IMR-90 (cell line): ENCODE measurements at regions not wholly inside any gene's neighbourhood (a gene's known extent, or its start where the extent isn't known, plus 50 kb on each side); places are given as distances from the start of the nearest gene placed in this dataset.
"Not testable (repeated sequence)": the region's sequence is repeated elsewhere in the genome, so short reads cannot be mapped to it uniquely, and the experiment has no call there.

Experiments
- ATAC-seq: fragments of 200-7000 bp; cut with Tn5 transposase; 2 replicates; pipeline ENCODE4 v1.9.1; 2020; ENCODE audit warnings: low read depth, mild to moderate bottlenecking, moderate library complexity
- BruUV-seq: library from RNA; stranded (reverse); fragments of 400-500 nt; replicated peaks from 2 replicates; lab custom pipeline; 2021; lab: Mats Ljungman, UMichigan
- CTCF ChIA-PET: fragments of 300-600 bp; formaldehyde crosslinking; extraction: SDS; loops from one replicate; lab custom pipeline; 2021; ENCODE audit warnings: antibody characterized with exemption; lab: Yijun Ruan, JAX
- POLR2A ChIA-PET: fragments of 300-600 bp; sonication (Branson Sonifier 250); formaldehyde crosslinking; loops from one replicate; lab custom pipeline; 2022; ENCODE audit warnings: antibody characterized with exemption; ENCODE audit not compliant: unreplicated experiment; lab: Charles Lee
- DNase-seq: peaks from one replicate; pipeline ENCODE4 v3.0.0; 2013
- H2AFZ ChIP-seq: replicated peaks from 2 replicates; pipeline ENCODE3; 2013; ENCODE audit warnings: low read length, mild to moderate bottlenecking; ENCODE audit not compliant: poor library complexity
- H2AK5ac ChIP-seq: 2 replicates; pipeline ENCODE4 v1.6.1; 2013; ENCODE audit warnings: low read depth, low read length, inconsistent platforms
- H2AK9ac ChIP-seq: replicated peaks from 2 replicates; pipeline ENCODE3; 2013; ENCODE audit warnings: mild to moderate bottlenecking, low read depth, low read length, moderate library complexity; ENCODE audit not compliant: poor library complexity
- H2BK120ac ChIP-seq: 2 replicates; pipeline ENCODE4 v1.6.1; 2013; ENCODE audit warnings: low read depth, low read length, inconsistent platforms
- H2BK15ac ChIP-seq: 3 replicates; pipeline ENCODE4 v1.6.1; 2013; ENCODE audit warnings: low read depth, low read length, inconsistent platforms
- H2BK20ac ChIP-seq: 2 replicates; pipeline ENCODE4 v1.6.1; 2013; ENCODE audit warnings: low read depth, mild to moderate bottlenecking, inconsistent platforms, low read length, moderate library complexity
- H2BK5ac ChIP-seq: 2 replicates; pipeline ENCODE4 v1.6.1; 2013; ENCODE audit warnings: mild to moderate bottlenecking, low read depth, low read length, inconsistent platforms; ENCODE audit not compliant: poor library complexity, severe bottlenecking
- H3K14ac ChIP-seq: replicated peaks from 2 replicates; pipeline ENCODE4 v1.6.1; 2013; ENCODE audit warnings: low read depth, low read length, inconsistent platforms
- H3K18ac ChIP-seq: 2 replicates; pipeline ENCODE4 v1.6.1; 2013; ENCODE audit warnings: low read depth, low read length, control low read depth
- H3K23ac ChIP-seq: 2 replicates; pipeline ENCODE4 v1.6.1; 2013; ENCODE audit warnings: low read depth, low read length, inconsistent platforms
- H3K27ac ChIP-seq: 2 replicates; pipeline ENCODE4 v1.5.1; 2013; ENCODE audit warnings: mild to moderate bottlenecking, control low read depth, low read length; ENCODE audit not compliant: insufficient read depth
- H3K27me3 ChIP-seq: 2 replicates; pipeline ENCODE4 v1.6.1; 2013; ENCODE audit warnings: low read length; ENCODE audit not compliant: control insufficient read depth, insufficient read depth
- H3K36me3 ChIP-seq: 2 replicates; pipeline ENCODE4 v1.6.1; 2013; ENCODE audit warnings: low read length, mixed read lengths; ENCODE audit not compliant: control insufficient read depth, insufficient read depth
- H3K4ac ChIP-seq: 2 replicates; pipeline ENCODE4 v1.6.1; 2013; ENCODE audit warnings: low read depth, low read length, inconsistent platforms
- H3K4me1 ChIP-seq: 2 replicates; pipeline ENCODE4 v1.6.1; 2013; ENCODE audit warnings: low read length, mixed read lengths; ENCODE audit not compliant: control insufficient read depth, insufficient read depth
- H3K4me2 ChIP-seq: 2 replicates; pipeline ENCODE4 v1.6.1; 2013; ENCODE audit warnings: low read depth, mild to moderate bottlenecking, control low read depth, low read length, moderate library complexity
- H3K4me3 ChIP-seq: 2 replicates; pipeline ENCODE4 v1.5.1; 2013; ENCODE audit warnings: low read depth, mild to moderate bottlenecking, control low read depth, low read length, moderate library complexity; ENCODE audit not compliant: insufficient read depth
- H3K56ac ChIP-seq: 2 replicates; pipeline ENCODE4 v1.6.1; 2013; ENCODE audit warnings: low read length, inconsistent platforms; ENCODE audit not compliant: insufficient read depth; ENCODE audit errors: extremely low read depth
- H3K79me1 ChIP-seq, 2 experiments: 2 replicates each; pipeline ENCODE4 v1.6.1; 2013; ENCODE audit warnings: low read length in 2 of 2, inconsistent platforms in 1 of 2, low read depth in 1 of 2
- H3K9ac ChIP-seq: 2 replicates; pipeline ENCODE4 v1.6.1; 2013; ENCODE audit warnings: low read depth, low read length, control low read depth
- H3K9me1 ChIP-seq: 2 replicates; pipeline ENCODE4 v1.6.1; 2013; ENCODE audit warnings: low read length, inconsistent platforms; ENCODE audit not compliant: insufficient read depth
- H3K9me3 ChIP-seq: 2 replicates; pipeline ENCODE4 v1.6.1; 2013; ENCODE audit warnings: low read length; ENCODE audit not compliant: control insufficient read depth, insufficient read depth
- H4K20me1 ChIP-seq: 2 replicates; pipeline ENCODE4 v1.6.1; 2013; ENCODE audit warnings: low read length, inconsistent platforms; ENCODE audit not compliant: insufficient read depth
- H4K5ac ChIP-seq: 2 replicates; pipeline ENCODE4 v1.6.1; 2013; ENCODE audit warnings: mild to moderate bottlenecking, low read depth, low read length, control low read depth
- H4K8ac ChIP-seq, 2 experiments: 2 replicates each; pipeline ENCODE4 v1.6.1; 2013; ENCODE audit warnings: low read depth in 2 of 2, low read length in 2 of 2, control low read depth in 1 of 2, inconsistent platforms in 1 of 2
- H4K91ac ChIP-seq: 2 replicates; pipeline ENCODE4 v1.6.1; 2013; ENCODE audit warnings: low read depth, low read length, inconsistent platforms; ENCODE audit not compliant: insufficient read depth
- dilution Hi-C: fragments of 300-500 bp; cut with HindIII; formaldehyde crosslinking; loops from one replicate; pipeline ENCODE4 v1.14.3; 2018; ENCODE audit warnings: low sequenced_read_pairs; ENCODE audit not compliant: unreplicated experiment
- in situ Hi-C: fragments of 300-500 bp; cut with MboI; formaldehyde crosslinking; loops from 3 replicates; pipeline ENCODE4 v1.14.3; 2019; ENCODE audit warnings: low sequenced_read_pairs, inconsistent platforms, mixed read lengths
- intact Hi-C: fragments of 100-400 bp; cut with micrococcal nuclease; formaldehyde crosslinking; loops from 2 replicates; pipeline ENCODE4 v1.10.0; 2022

- H4K91ac ChIP-seq, H3K9me3 ChIP-seq, H3K4me3 ChIP-seq, H2AK5ac ChIP-seq, H3K27ac ChIP-seq, dilution Hi-C loops, H2AFZ ChIP-seq, POLR2A ChIA-PET, H3K56ac ChIP-seq, H3K79me1 ChIP-seq, in situ Hi-C loops, H3K9ac ChIP-seq, H3K23ac ChIP-seq, H3K18ac ChIP-seq, BruUV-seq, H3K14ac ChIP-seq, H4K8ac ChIP-seq, intact Hi-C loops, H2BK120ac ChIP-seq, H3K36me3 ChIP-seq, H3K4me1 ChIP-seq, H2AK9ac ChIP-seq, H3K27me3 ChIP-seq, CTCF ChIA-PET, H3K9me1 ChIP-seq, H2BK20ac ChIP-seq, H3K4ac ChIP-seq, H2BK5ac ChIP-seq, H4K5ac ChIP-seq, H3K4me2 ChIP-seq, H2BK15ac ChIP-seq, H4K20me1 ChIP-seq: not testable (repeated sequence)
- ATAC-seq: peak; percentile 52
- peak; percentile 25 for DNase-seq
Measured at GRCh38 chr20:12954254-12954653, 54.5 kb upstream of the SPTLC3 start.
